ENCODE measurements at regions not wholly inside any gene's neighbourhood (a gene's known extent, or its start where the extent isn't known, plus 50 kb on each side); places are given as distances from the start of the nearest gene placed in this dataset.

DNA sequence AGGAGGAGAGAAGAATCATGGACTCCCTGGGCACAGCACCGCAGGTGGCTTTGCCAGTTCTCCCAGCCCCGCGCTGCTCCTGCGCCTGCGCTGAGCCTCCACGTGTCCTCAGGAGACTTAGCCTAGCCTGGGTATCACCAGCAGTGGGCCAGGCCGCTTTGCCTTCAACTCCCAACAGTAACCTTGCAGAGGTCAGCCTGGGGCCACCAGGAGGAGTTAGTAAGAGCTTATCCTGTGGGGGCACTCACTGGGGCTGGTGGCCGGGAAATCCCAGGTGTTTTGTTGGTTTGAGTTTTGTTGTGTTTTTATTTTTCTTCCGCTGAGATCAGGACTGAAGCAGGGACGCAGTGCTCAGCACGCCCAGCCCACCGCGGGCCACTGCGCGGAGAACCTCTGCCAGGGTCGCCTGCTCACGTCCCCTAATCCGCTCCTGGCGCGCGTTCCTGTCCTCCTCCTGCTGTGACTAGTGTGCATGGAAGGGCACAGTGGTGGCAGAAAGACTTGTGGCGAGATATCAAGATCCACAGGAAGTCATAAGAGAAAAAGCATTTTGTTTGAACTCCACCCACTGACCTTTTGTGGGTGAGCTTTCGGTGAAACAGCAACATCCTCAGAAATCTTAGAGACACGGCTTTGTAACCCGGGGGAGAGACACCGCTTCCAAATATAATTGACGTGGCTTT, 207.4 kb upstream of the RFC3 start:
- intact Hi-C loops (cut with micrococcal nuclease): loop anchor here (1.0 to 2.0 kb wide), 4 partner anchors 58 to 1024 kb away; partner anchors contain the start of gene PDS5B
- Histone ChIP-seq H3K9me3 (ENCODE audit: control insufficient read depth in 1 of 2, low read length in 2 of 2) (no peaks in the 10 kb centered on the region), H3K36me3 (ENCODE audit: insufficient read depth, low read length) (no peaks in the 10 kb centered on the region), H3K27ac (ENCODE audit: low read depth, low read length) (peak overlapping the region; percentile 36), H3K27me3 (ENCODE audit: insufficient read depth, low read length) (no peaks in the 10 kb centered on the region), H3K4me3 (ENCODE audit: low read length in 2 of 2) (peak overlapping the region in 1 of 2 donors; percentile 46), H3K4me1 (ENCODE audit: insufficient read depth, low read length) (peaks cover 33% of the 10 kb centered on the region)
- CTCF ChIA-PET (ENCODE audit: partially characterized antibody): interaction anchor here (1.5 to 1.6 kb wide), 3 partner anchors 66 to 114 kb away, joined by 3 to 9 read pairs (median 6); no protein-coding TSS in a partner anchor
- Mint-ChIP-seq H3K4me3 (peak overlapping the region; percentile 85 to 94 (median 89)), H3K36me3 (no peaks in the 10 kb centered on the region), H3K4me1 (peaks cover 20 to 35% (median 31%) of the 10 kb centered on the region in 4 donors), H3K27ac (peak overlapping the region; percentile 80 to 96 (median 94)), H3K27me3 (no peaks in the 10 kb centered on the region), H3K9me3 (no peaks in the 10 kb centered on the region)
- POLR2A ChIA-PET (ENCODE audit: partially characterized antibody): interaction anchor here (0.8 to 2.6 kb wide), 5 partner anchors 15 to 1182 kb away, joined by 3 to 34 read pairs (median 4); partner anchors contain the start of gene N4BP2L1
- DNase-seq: peak; percentile 54 to 74 (median 62)

- Mint-ChIP-seq H3K36me3 (no peaks in the 10 kb centered on the region), H3K27ac (peak overlapping the region; percentile 80 to 96 (median 94)), H3K9me3 (no peaks in the 10 kb centered on the region), H3K4me1 (peaks cover 20 to 35% (median 31%) of the 10 kb centered on the region in 4 donors), H3K4me3 (peak overlapping the region; percentile 85 to 94 (median 89)), H3K27me3 (peaks cover 0 to 1% of the 10 kb centered on the region in 2 donors)
- H3K27ac ChIP-seq (ENCODE audit: low read depth, low read length): peak overlapping the region; percentile 36
- H3K4me1 ChIP-seq (ENCODE audit: insufficient read depth, low read length): peaks cover 33% of the 10 kb centered on the region
- CTCF ChIA-PET (ENCODE audit: partially characterized antibody): interaction anchor here (1.5 to 1.6 kb wide), 3 partner anchors 67 to 113 kb away, joined by 3 to 9 read pairs (median 6); no protein-coding TSS in a partner anchor
- intact Hi-C loops (cut with micrococcal nuclease): loop anchor here (2.0 kb wide), 2 partner anchors 58 to 1024 kb away; partner anchors contain the start of gene PDS5B
- no peaks in the 10 kb centered on the region for H3K36me3 ChIP-seq (ENCODE audit: insufficient read depth, low read length)
- POLR2A ChIA-PET (ENCODE audit: partially characterized antibody): interaction anchor here (0.8 to 2.6 kb wide), 5 partner anchors 14 to 1183 kb away, joined by 3 to 34 read pairs (median 4); partner anchors contain the start of gene N4BP2L1
- no peaks in the 10 kb centered on the region for H3K9me3 ChIP-seq (ENCODE audit: control insufficient read depth in 1 of 2, low read length in 2 of 2)
- no peak for DNase-seq
- H3K27me3 ChIP-seq (ENCODE audit: insufficient read depth, low read length): no peaks in the 10 kb centered on the region
- peak overlapping the region in 1 of 2 donors; percentile 46 for H3K4me3 ChIP-seq (ENCODE audit: low read length in 2 of 2)
Observed at GRCh38 chr13:33611121-33611805, 206.7 kb upstream of the RFC3 start.

DNA sequence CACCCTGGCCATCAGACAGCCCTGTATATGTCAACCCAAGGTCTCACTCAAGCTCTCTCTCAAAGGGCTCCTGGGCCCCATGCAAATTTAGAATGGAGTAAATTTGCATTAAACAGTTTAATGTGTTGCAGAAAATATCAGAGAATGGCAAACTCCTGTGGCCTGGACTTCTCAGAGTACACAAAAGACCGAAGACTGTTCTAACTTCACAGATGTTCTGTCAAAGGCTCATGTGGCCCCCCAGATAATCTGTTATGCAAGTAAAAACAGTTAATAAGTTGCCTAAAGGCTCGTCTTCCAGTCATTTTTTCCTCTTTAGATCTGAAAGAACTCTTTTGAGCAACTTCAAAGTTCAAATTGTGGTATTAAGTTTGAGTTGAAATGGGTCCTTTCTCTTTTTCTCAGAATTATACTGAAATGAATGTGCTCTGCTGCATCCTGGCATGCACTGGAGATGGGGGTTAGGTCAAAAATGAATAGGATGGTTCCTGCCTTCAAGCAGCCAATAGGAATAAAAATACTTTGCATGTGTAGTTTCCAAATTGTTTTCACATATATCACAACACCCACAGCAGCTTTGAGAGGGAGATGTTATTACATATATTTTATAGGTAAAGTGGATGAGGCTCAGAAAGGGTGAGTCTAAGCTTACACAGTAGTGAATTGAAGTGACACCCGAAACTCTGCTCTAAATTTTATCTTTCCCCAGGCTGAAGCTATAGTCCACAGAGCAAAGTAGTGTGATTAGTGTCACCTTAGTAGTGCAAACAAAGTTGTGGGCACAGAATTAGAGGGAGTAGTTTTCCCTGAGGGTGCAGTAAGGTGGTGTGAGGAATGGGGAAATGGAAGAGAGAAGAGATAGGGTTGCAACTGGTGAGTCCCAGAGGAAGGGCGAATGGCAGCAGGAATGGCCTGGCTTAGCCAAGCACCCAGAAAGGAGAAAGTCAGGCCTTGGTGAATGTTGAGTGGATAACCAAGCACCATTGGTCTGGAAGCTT, 205.0 kb upstream of the RFC3 start:
- Mint-ChIP-seq H3K4me3 (peak overlapping the region in 3 of 8 donors; percentile 15 to 53 (median 18)), H3K27ac (peak overlapping the region in 4 of 7 donors; percentile 26 to 80 (median 58)), H3K4me1 (peaks cover 20 to 35% (median 31%) of the 10 kb centered on the region in 4 donors), H3K9me3 (no peaks in the 10 kb centered on the region), H3K27me3 (peaks cover 0 to 1% of the 10 kb centered on the region in 2 donors), H3K36me3 (no peaks in the 10 kb centered on the region)
- H3K4me3 ChIP-seq (ENCODE audit: low read length in 2 of 2): no peak overlapping the region
- no peak overlapping the region for H3K27ac ChIP-seq (ENCODE audit: low read depth, low read length)
- CTCF ChIA-PET (ENCODE audit: partially characterized antibody): interaction anchor here (0.6 kb wide), 1 partner anchor 64 kb away, joined by 3 read pairs; no protein-coding TSS in a partner anchor
- H3K4me1 ChIP-seq (ENCODE audit: insufficient read depth, low read length): peaks cover 33% of the 10 kb centered on the region
- no peaks in the 10 kb centered on the region for H3K27me3 ChIP-seq (ENCODE audit: insufficient read depth, low read length)
- H3K9me3 ChIP-seq (ENCODE audit: control insufficient read depth in 1 of 2, low read length in 2 of 2): no peaks in the 10 kb centered on the region
- DNase-seq: no peak
- intact Hi-C loops (cut with micrococcal nuclease): no loop called here
- no peaks in the 10 kb centered on the region for H3K36me3 ChIP-seq (ENCODE audit: insufficient read depth, low read length)
- POLR2A ChIA-PET (ENCODE audit: partially characterized antibody): no interaction called here

DNA sequence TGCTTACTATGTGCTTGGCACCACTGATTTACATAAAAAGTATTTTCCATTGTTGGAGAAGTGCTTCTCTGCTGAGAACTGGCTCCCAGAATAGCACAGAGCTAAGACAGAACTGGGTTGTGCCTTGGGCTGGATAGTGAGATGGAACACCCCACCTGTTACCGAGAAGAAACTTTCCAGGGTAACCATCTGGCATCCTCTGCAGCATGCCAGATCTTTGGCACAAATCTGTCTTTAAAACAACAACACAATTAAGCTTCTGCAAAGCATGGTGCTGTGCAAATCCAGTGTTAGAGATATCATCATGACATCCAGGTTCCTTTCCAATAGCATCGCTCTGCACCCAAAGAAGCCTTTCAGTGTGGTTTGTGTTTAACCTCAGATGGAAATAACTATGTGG, 202.5 kb upstream of the RFC3 start:
- no peaks in the 10 kb centered on the region for H3K36me3 Mint-ChIP-seq

GRCh38 chr13:33616130-33616529, 201.8 kb upstream of the RFC3 start:
- Histone ChIP-seq H3K27me3 (ENCODE audit: insufficient read depth, low read length) (no peaks in the 10 kb centered on the region), H3K27ac (ENCODE audit: low read depth, low read length) (no peak overlapping the region), H3K36me3 (ENCODE audit: insufficient read depth, low read length) (no peaks in the 10 kb centered on the region), H3K4me1 (ENCODE audit: insufficient read depth, low read length) (peaks cover 21% of the 10 kb centered on the region), H3K4me3 (ENCODE audit: low read length in 2 of 2) (no peak overlapping the region), H3K9me3 (ENCODE audit: control insufficient read depth in 1 of 2, low read length in 2 of 2) (no peaks in the 10 kb centered on the region)
- Mint-ChIP-seq H3K9me3 (no peaks in the 10 kb centered on the region), H3K36me3 (no peaks in the 10 kb centered on the region), H3K27me3 (peaks cover 0 to 1% of the 10 kb centered on the region in 2 donors), H3K4me3 (no peak overlapping the region), H3K4me1 (peaks cover 11 to 24% (median 20%) of the 10 kb centered on the region in 4 donors), H3K27ac (no peak overlapping the region)
- ChIA-PET POLR2A (ENCODE audit: partially characterized antibody) (no interaction called here), CTCF (ENCODE audit: partially characterized antibody) (interaction anchor here (0.8 kb wide), 1 partner anchor 378 kb away, joined by 5 read pairs; no protein-coding TSS in a partner anchor)
- DNase-seq: no peak
- intact Hi-C loops (cut with micrococcal nuclease): no loop called here

More for the DNA sequence above, 202.5 kb upstream of the RFC3 start:
- Histone ChIP-seq H3K9me3 (ENCODE audit: control insufficient read depth in 1 of 2, low read length in 2 of 2) (no peaks in the 10 kb centered on the region), H3K4me3 (ENCODE audit: low read length in 2 of 2) (no peak overlapping the region), H3K36me3 (ENCODE audit: insufficient read depth, low read length) (no peaks in the 10 kb centered on the region), H3K27ac (ENCODE audit: low read depth, low read length) (no peak overlapping the region), H3K27me3 (ENCODE audit: insufficient read depth, low read length) (no peaks in the 10 kb centered on the region), H3K4me1 (ENCODE audit: insufficient read depth, low read length) (peaks cover 26% of the 10 kb centered on the region)
- intact Hi-C loops (cut with micrococcal nuclease): no loop called here
- ChIA-PET CTCF (ENCODE audit: partially characterized antibody) (interaction anchor here (0.8 kb wide), 1 partner anchor 378 kb away, joined by 5 read pairs; no protein-coding TSS in a partner anchor), POLR2A (ENCODE audit: partially characterized antibody) (no interaction called here)
- no peak for DNase-seq
- peaks cover 0 to 1% of the 10 kb centered on the region in 2 donors for H3K27me3 Mint-ChIP-seq
- peaks cover 18 to 30% (median 27%) of the 10 kb centered on the region in 4 donors for H3K4me1 Mint-ChIP-seq
- no peak overlapping the region for H3K27ac Mint-ChIP-seq
- H3K4me3 Mint-ChIP-seq: no peak overlapping the region
- H3K9me3 Mint-ChIP-seq: no peaks in the 10 kb centered on the region

- no peak for DNase-seq
- Mint-ChIP-seq H3K27ac (peak overlapping the region in 1 of 7 donors; percentile 13), H3K36me3 (no peaks in the 10 kb centered on the region), H3K9me3 (no peaks in the 10 kb centered on the region), H3K4me1 (peaks cover 7 to 16% (median 12%) of the 10 kb centered on the region in 4 donors), H3K4me3 (no peak overlapping the region), H3K27me3 (peaks cover 0 to 1% of the 10 kb centered on the region in 2 donors)
- no peaks in the 10 kb centered on the region for H3K9me3 ChIP-seq (ENCODE audit: control insufficient read depth in 1 of 2, low read length in 2 of 2)
- ChIA-PET POLR2A (ENCODE audit: partially characterized antibody) (no interaction called here), CTCF (ENCODE audit: partially characterized antibody) (no interaction called here)
- no peaks in the 10 kb centered on the region for H3K36me3 ChIP-seq (ENCODE audit: insufficient read depth, low read length)
- H3K4me3 ChIP-seq (ENCODE audit: low read length in 2 of 2): no peak overlapping the region
- intact Hi-C loops (cut with micrococcal nuclease): no loop called here
- no peak overlapping the region for H3K27ac ChIP-seq (ENCODE audit: low read depth, low read length)
- H3K4me1 ChIP-seq (ENCODE audit: insufficient read depth, low read length): peaks cover 12% of the 10 kb centered on the region
- no peaks in the 10 kb centered on the region for H3K27me3 ChIP-seq (ENCODE audit: insufficient read depth, low read length)
Observed at GRCh38 chr13:33617055-33617454, 200.9 kb upstream of the RFC3 start.

All from CD4-positive, alpha-beta memory T cell (primary cell).